ENCODE measurements at regions not wholly inside any gene's neighbourhood (a gene's known extent, or its start where the extent isn't known, plus 50 kb on each side); places are given as distances from the start of the nearest gene placed in this dataset.

DNA sequence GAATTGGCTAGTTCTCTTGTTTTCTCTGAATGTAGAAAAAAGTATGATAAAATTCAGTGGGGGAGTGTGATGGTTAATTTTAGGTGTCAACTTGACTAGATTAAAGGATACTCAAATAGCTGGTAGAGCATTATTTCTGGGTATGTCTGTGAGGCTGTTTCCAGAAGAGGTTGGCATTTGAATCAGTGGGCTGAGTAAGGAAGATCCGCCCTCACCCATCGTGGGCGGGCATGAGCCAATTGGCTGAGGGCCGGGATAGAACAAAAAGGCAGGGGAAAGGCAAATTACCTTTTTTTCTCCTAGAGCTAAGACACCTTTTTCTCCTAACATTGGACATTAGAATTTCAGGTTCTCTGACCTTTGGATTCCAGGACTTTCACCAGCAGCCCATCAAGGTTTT, 667.6 kb upstream of the SLC8A1 start:
- 95% methylated on average over 4 of the region's 4 CpGs for WGBS (ENCODE audit: insufficient coverage)
- Histone ChIP-seq H3K4me1 (ENCODE audit: control insufficient read depth, insufficient read depth, low read length) (no peaks in the 10 kb centered on the region), H3K27me3 (ENCODE audit: control insufficient read depth, insufficient read depth, low read length) (no peaks in the 10 kb centered on the region), H3K4me3 (ENCODE audit: low read depth, low read length) (no peak overlapping the region), H3K9me3 (ENCODE audit: control insufficient read depth, insufficient read depth, low read length) (no peaks in the 10 kb centered on the region), H3K27ac (ENCODE audit: low read depth, low read length) (no peak overlapping the region), H3K36me3 (ENCODE audit: control insufficient read depth, insufficient read depth, low read length) (no peaks in the 10 kb centered on the region)
- DNase-seq (ENCODE audit: low read depth in 4 of 6, low spot score in 6 of 6): no peak

DNA sequence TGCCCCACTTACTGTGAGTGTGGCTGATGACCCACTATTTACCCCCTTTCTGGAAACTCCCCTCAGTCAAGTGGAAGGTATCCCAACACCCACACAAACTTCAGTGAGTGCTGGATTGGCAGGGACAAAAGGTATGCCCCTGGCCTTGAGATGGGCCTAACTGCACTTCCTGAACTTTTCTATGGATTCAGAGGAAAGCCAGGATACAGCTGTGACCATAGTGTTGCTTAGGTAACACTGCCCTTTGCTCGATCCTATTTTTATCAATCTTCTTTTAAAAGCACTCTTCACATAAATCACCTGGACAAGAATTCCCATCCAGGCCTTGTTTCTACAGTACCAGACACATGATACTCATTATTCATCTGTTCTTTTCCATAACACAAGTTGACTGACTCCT, 671.5 kb upstream of the SLC8A1 start:
- WGBS (ENCODE audit: insufficient coverage): 82% methylated on average over 1 of the region's 1 CpG
- Histone ChIP-seq H3K4me3 (ENCODE audit: low read depth, low read length) (no peak overlapping the region), H3K36me3 (ENCODE audit: control insufficient read depth, insufficient read depth, low read length) (no peaks in the 10 kb centered on the region), H3K27ac (ENCODE audit: low read depth, low read length) (no peak overlapping the region), H3K9me3 (ENCODE audit: control insufficient read depth, insufficient read depth, low read length) (no peaks in the 10 kb centered on the region), H3K27me3 (ENCODE audit: control insufficient read depth, insufficient read depth, low read length) (no peaks in the 10 kb centered on the region), H3K4me1 (ENCODE audit: control insufficient read depth, insufficient read depth, low read length) (no peaks in the 10 kb centered on the region)
- DNase-seq (ENCODE audit: low read depth in 4 of 6, low spot score in 6 of 6): no peak

DNA sequence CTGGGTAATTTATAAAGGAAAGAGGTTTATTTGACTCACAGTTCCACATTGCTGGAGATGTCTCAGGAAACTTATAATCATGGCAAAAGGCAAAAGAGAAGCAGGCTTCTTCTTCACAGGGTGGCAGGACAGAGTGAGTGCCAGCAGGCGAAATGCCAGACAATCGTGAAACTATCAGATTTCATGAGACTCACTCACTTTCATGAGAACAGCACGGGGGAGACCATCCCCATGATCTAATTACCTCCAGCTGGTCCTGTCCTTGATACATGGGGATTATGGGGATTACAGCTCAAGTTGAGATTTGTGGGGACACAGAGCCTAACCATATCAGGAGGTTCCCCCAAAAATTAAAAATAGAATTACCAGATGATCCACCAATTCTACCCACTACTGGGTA, 675.5 kb upstream of the SLC8A1 start:
- Histone ChIP-seq H3K27me3 (ENCODE audit: control insufficient read depth, insufficient read depth, low read length) (no peaks in the 10 kb centered on the region), H3K4me3 (ENCODE audit: low read depth, low read length) (no peak overlapping the region), H3K9me3 (ENCODE audit: control insufficient read depth, insufficient read depth, low read length) (no peaks in the 10 kb centered on the region), H3K4me1 (ENCODE audit: control insufficient read depth, insufficient read depth, low read length) (no peaks in the 10 kb centered on the region), H3K27ac (ENCODE audit: low read depth, low read length) (no peak overlapping the region), H3K36me3 (ENCODE audit: control insufficient read depth, insufficient read depth, low read length) (no peaks in the 10 kb centered on the region)
- DNase-seq (ENCODE audit: low read depth in 4 of 6, low spot score in 6 of 6): no peak
- no CpG with 5 or more reads among the region's 3 CpGs for WGBS (ENCODE audit: insufficient coverage)

DNA sequence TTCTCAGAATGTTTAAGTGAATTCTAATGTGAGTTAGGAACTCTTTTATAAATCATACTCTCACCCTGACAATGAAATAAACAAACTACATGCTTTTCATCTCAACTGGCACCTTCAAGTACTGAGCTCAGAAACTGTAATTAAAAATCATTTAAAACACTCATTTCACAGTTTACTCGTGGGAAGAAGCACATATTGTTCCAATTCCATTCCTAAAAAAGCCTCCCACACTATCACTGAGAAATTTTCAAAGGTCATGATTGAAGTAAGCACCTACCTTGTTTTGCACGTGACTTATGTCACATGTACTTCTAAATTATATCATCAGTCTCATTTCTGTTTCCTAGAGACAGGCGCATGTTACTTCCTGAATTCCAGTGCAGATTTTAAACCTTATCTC, 678.1 kb upstream of the SLC8A1 start:
- H3K36me3 ChIP-seq (ENCODE audit: control insufficient read depth, insufficient read depth, low read length): no peaks in the 10 kb centered on the region
- no peaks in the 10 kb centered on the region for H3K9me3 ChIP-seq (ENCODE audit: control insufficient read depth, insufficient read depth, low read length)
- DNase-seq (ENCODE audit: low read depth in 4 of 6, low spot score in 6 of 6): no peak
- no peak overlapping the region for H3K4me3 ChIP-seq (ENCODE audit: low read depth, low read length)
- H3K27ac ChIP-seq (ENCODE audit: low read depth, low read length): no peak overlapping the region
- 75% methylated on average over 3 of the region's 3 CpGs for WGBS (ENCODE audit: insufficient coverage)
- no peaks in the 10 kb centered on the region for H3K27me3 ChIP-seq (ENCODE audit: control insufficient read depth, insufficient read depth, low read length)
- no peaks in the 10 kb centered on the region for H3K4me1 ChIP-seq (ENCODE audit: control insufficient read depth, insufficient read depth, low read length)

DNA sequence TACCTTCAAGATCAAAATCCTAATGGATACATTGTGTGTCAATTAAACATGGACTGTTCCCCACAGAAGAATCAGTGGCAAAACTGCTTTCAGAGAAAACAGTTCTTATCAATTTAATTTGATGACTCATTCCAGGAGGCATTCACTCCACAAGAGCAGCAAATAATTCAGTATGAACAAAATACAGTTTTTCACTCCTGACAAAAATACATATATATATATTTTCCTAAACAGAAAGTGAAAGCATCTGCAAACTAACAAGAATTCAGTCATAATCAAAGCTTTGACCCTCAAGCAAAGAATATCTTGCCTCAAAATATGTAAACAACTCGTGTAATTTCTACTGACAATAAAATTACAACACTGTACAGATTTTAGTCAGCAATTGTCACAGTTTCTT, 685.1 kb upstream of the SLC8A1 start:
- DNase-seq (ENCODE audit: low read depth in 4 of 6, low spot score in 6 of 6): no peak
- 100% methylated on average over 1 of the region's 1 CpG for WGBS (ENCODE audit: insufficient coverage)

DNA sequence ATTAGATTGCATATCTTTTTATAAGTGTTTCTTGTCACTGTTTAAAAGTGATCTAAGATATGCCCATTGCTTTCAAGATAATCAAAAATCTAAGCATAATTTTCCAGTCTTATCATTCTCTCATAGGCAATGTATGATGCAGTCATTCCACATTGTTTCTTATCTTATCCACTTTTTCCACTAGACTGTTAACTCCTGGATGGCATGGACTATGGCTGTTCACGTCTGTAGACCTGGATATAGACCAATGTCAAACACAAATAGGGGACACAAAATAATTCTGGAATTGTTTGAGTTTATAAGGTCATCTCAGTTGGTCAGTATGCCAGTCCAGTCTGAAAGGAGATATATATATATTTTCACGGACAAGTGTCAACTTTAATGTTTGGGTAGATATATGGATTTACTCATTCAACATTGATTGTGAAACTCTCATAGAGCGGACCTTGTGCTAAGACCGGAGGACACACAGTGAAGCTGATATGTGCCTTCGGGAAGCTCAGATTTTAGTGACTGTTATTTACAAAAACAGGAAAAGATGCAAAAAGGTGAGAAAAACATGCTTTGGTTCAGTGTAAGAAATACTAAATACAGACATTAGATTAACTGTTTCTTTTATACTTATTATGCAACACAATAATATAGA, 689.4 kb upstream of the SLC8A1 start:
- WGBS (ENCODE audit: insufficient coverage): no CpG with 5 or more reads among the region's 5 CpGs
- H3K27ac ChIP-seq (ENCODE audit: low read depth, low read length): no peak overlapping the region
- H3K9me3 ChIP-seq (ENCODE audit: control insufficient read depth, insufficient read depth, low read length): no peaks in the 10 kb centered on the region
- DNase-seq (ENCODE audit: low read depth in 4 of 6, low spot score in 6 of 6): no peak
- H3K4me3 ChIP-seq (ENCODE audit: low read depth, low read length): no peak overlapping the region
- H3K36me3 ChIP-seq (ENCODE audit: control insufficient read depth, insufficient read depth, low read length): no peaks in the 10 kb centered on the region
- H3K27me3 ChIP-seq (ENCODE audit: control insufficient read depth, insufficient read depth, low read length): no peaks in the 10 kb centered on the region
- H3K4me1 ChIP-seq (ENCODE audit: control insufficient read depth, insufficient read depth, low read length): no peaks in the 10 kb centered on the region

More for the DNA sequence above, 685.1 kb upstream of the SLC8A1 start:
- Histone ChIP-seq H3K27ac (ENCODE audit: low read depth, low read length) (no peak overlapping the region), H3K4me3 (ENCODE audit: low read depth, low read length) (no peak overlapping the region), H3K36me3 (ENCODE audit: control insufficient read depth, insufficient read depth, low read length) (no peaks in the 10 kb centered on the region), H3K9me3 (ENCODE audit: control insufficient read depth, insufficient read depth, low read length) (no peaks in the 10 kb centered on the region), H3K27me3 (ENCODE audit: control insufficient read depth, insufficient read depth, low read length) (no peaks in the 10 kb centered on the region), H3K4me1 (ENCODE audit: control insufficient read depth, insufficient read depth, low read length) (no peaks in the 10 kb centered on the region)

DNA sequence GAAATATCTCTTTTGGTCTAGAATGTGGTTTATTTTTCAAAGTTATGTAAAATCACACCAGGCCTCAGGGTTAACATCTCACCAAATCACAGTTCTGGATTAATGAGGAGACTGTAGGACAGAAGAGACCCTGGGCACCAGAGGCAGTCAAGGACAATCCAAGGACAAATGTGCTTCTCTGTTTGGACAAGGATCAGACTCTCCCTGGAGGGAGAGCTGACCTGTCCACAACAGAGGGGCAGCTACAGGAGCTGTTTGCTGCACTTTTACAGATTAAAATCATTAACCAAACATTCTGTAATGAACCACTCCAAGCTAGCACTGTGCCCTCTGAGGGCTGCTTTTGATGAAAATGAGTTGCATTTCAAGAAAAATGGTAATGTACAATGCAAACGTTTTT, 690.6 kb upstream of the SLC8A1 start:
- DNase-seq (ENCODE audit: low read depth in 4 of 6, low spot score in 6 of 6): no peak
- no peaks in the 10 kb centered on the region for H3K4me1 ChIP-seq (ENCODE audit: control insufficient read depth, insufficient read depth, low read length)
- no peaks in the 10 kb centered on the region for H3K36me3 ChIP-seq (ENCODE audit: control insufficient read depth, insufficient read depth, low read length)
- H3K9me3 ChIP-seq (ENCODE audit: control insufficient read depth, insufficient read depth, low read length): no peaks in the 10 kb centered on the region
- no peaks in the 10 kb centered on the region for H3K27me3 ChIP-seq (ENCODE audit: control insufficient read depth, insufficient read depth, low read length)
- WGBS (ENCODE audit: insufficient coverage): 25% methylated on average over 1 of the region's 1 CpG
- H3K4me3 ChIP-seq (ENCODE audit: low read depth, low read length): no peak overlapping the region
- H3K27ac ChIP-seq (ENCODE audit: low read depth, low read length): no peak overlapping the region

DNA sequence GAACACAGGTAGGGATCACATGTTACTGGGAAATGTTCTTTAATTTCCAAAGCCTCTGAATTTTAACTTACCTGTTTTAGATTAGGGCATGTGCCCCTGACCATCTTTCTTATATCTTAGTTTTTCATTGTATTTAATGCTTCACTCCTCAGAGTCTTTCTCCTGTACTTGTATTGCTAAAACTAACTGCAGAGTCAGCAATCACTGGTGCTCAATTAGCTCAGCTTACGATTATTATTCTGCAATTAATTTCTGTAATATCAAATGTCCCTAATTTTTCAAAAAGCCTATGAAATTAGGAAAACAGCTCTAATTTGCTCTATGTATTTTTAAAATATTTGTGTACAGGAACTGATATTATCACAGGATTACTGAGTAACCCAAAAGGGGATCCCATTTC, 693.2 kb upstream of the SLC8A1 start:
- Histone ChIP-seq H3K27ac (ENCODE audit: low read depth, low read length) (no peak overlapping the region), H3K36me3 (ENCODE audit: control insufficient read depth, insufficient read depth, low read length) (no peaks in the 10 kb centered on the region), H3K4me3 (ENCODE audit: low read depth, low read length) (no peak overlapping the region), H3K27me3 (ENCODE audit: control insufficient read depth, insufficient read depth, low read length) (no peaks in the 10 kb centered on the region), H3K9me3 (ENCODE audit: control insufficient read depth, insufficient read depth, low read length) (no peaks in the 10 kb centered on the region), H3K4me1 (ENCODE audit: control insufficient read depth, insufficient read depth, low read length) (no peaks in the 10 kb centered on the region)
- no CpG with 5 or more reads among the region's 1 CpG for WGBS (ENCODE audit: insufficient coverage)
- DNase-seq (ENCODE audit: low read depth in 4 of 6, low spot score in 6 of 6): no peak

DNA sequence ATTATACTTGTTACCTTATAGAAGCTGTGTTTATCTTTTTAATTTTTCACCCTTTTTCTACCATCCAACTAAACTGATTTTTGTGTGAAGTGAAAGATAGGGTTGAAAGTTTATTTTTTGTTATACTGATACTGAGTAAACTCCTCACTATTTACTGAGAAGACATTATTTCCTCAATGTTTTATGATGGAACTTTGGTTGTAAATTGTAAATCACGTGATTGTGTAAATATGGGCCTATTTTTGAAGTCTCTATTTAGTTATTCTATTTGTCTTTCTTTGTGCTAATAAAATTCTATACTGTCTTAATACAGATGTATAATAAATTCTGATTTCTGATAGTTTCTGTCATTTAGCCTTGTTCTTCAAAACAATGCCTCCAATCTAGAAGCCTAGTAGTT, 697.2 kb upstream of the SLC8A1 start:
- Histone ChIP-seq H3K9me3 (ENCODE audit: control insufficient read depth, insufficient read depth, low read length) (no peaks in the 10 kb centered on the region), H3K4me3 (ENCODE audit: low read depth, low read length) (no peak overlapping the region), H3K36me3 (ENCODE audit: control insufficient read depth, insufficient read depth, low read length) (no peaks in the 10 kb centered on the region), H3K27me3 (ENCODE audit: control insufficient read depth, insufficient read depth, low read length) (no peaks in the 10 kb centered on the region), H3K27ac (ENCODE audit: low read depth, low read length) (no peak overlapping the region), H3K4me1 (ENCODE audit: control insufficient read depth, insufficient read depth, low read length) (no peaks in the 10 kb centered on the region)
- no CpG with 5 or more reads among the region's 1 CpG for WGBS (ENCODE audit: insufficient coverage)
- no peak for DNase-seq (ENCODE audit: low read depth in 4 of 6, low spot score in 6 of 6)

DNA sequence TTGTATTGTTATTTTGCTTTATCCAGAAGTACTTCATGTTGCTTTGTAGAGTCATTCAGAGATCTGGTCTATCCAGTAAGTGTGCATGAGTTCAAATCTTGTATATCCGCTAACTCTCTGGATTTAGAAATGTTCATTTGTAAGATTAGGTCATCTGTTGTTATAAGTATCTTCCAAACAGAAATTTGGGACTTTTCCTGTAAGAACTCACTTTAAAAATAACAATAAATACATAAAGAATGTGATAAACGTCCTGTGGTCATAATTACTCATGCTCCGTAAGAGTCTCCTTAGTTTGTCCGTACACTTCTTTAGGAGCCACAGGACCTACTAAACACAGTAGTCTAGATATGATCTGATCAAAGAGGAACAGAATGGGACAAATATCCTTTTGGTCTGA, 699.9 kb upstream of the SLC8A1 start:
- H3K27me3 ChIP-seq (ENCODE audit: control insufficient read depth, insufficient read depth, low read length): no peaks in the 10 kb centered on the region
- H3K36me3 ChIP-seq (ENCODE audit: control insufficient read depth, insufficient read depth, low read length): no peaks in the 10 kb centered on the region
- H3K4me3 ChIP-seq (ENCODE audit: low read depth, low read length): no peak overlapping the region
- no peaks in the 10 kb centered on the region for H3K9me3 ChIP-seq (ENCODE audit: control insufficient read depth, insufficient read depth, low read length)
- DNase-seq (ENCODE audit: low read depth in 4 of 6, low spot score in 6 of 6): no peak
- no peaks in the 10 kb centered on the region for H3K4me1 ChIP-seq (ENCODE audit: control insufficient read depth, insufficient read depth, low read length)
- H3K27ac ChIP-seq (ENCODE audit: low read depth, low read length): no peak overlapping the region
- no CpG with 5 or more reads among the region's 4 CpGs for WGBS (ENCODE audit: insufficient coverage)

Data from spinal cord (tissue), 9 donors.